OCI-LY3 (cell line): ENCODE measurements at regions not wholly inside any gene's neighbourhood (a gene's known extent, or its start where the extent isn't known, plus 50 kb on each side); places are given as distances from the start of the nearest gene placed in this dataset.

Experiments used
- H2AFZ ChIP-seq: fragments of 200-600, 300-600 bp; shearing (Covaris generic); 2 replicates; pipeline ENCODE4 v1.6.0; 2014; ENCODE audit warnings: antibody characterized with exemption, low read depth, low read length
- H3K27ac ChIP-seq: fragments of 200-600, 300-600 bp; sonication (generic); 2 replicates; pipeline ENCODE4 v1.5.1; 2014; ENCODE audit warnings: mild to moderate bottlenecking, low read length, moderate library complexity, mixed read lengths
- H3K27me3 ChIP-seq: fragments of 200-600, 300-600 bp; sonication (generic); 2 replicates; pipeline ENCODE4 v1.6.1; 2014; ENCODE audit warnings: low read depth, low read length, mixed read lengths
- H3K36me3 ChIP-seq: fragments of 200-600, 300-600 bp; sonication (generic); replicated peaks from 2 replicates; pipeline ENCODE3; 2014; ENCODE audit warnings: low read depth, low read length, mixed read lengths
- H3K4me1 ChIP-seq: fragments of 300-600, 200-600 bp; sonication (generic); 2 replicates; pipeline ENCODE4 v1.6.1; 2014; ENCODE audit warnings: low read length, mixed read lengths
- H3K4me2 ChIP-seq: fragments of 200-600, 300-600 bp; sonication (generic); 2 replicates; pipeline ENCODE4 v1.6.1; 2014; ENCODE audit warnings: low read length, mixed read lengths
- H3K4me3 ChIP-seq: fragments of 300-600, 200-600 bp; sonication (generic); 2 replicates; pipeline ENCODE4 v1.5.1; 2014; ENCODE audit warnings: antibody characterized with exemption, mild to moderate bottlenecking, low read length, moderate library complexity
- H3K79me2 ChIP-seq: fragments of 300-600, 200-600 bp; shearing (Covaris generic); 2 replicates; pipeline ENCODE4 v1.6.1; 2014; ENCODE audit warnings: mild to moderate bottlenecking, low read length, mixed read lengths
- H3K9ac ChIP-seq: fragments of 300-600, 200-600 bp; shearing (Covaris generic); 2 replicates; pipeline ENCODE4 v1.6.0; 2014; ENCODE audit warnings: mild to moderate bottlenecking, low read length, moderate library complexity
- H3K9me3 ChIP-seq: fragments of 200-600, 300-600 bp; shearing (Covaris generic); 2 replicates; pipeline ENCODE4 v1.6.1; 2014; ENCODE audit warnings: low read length, mixed read lengths; ENCODE audit not compliant: insufficient read depth
- H4K20me1 ChIP-seq: fragments of 200-600, 300-600 bp; sonication (generic); 2 replicates; pipeline ENCODE4 v1.6.1; 2016; ENCODE audit warnings: low read length, mixed read lengths; ENCODE audit not compliant: insufficient read depth
- CTCF ChIP-seq: fragments of 200-600, 300-600 bp; sonication (generic); IDR thresholded peaks from 2 replicates; pipeline ENCODE4 v1.5.1; 2014; ENCODE audit warnings: antibody characterized with exemption, low read length, low read depth
- EZH2phosphoT487 ChIP-seq: fragments of 200-600 bp; shearing (Covaris generic); IDR thresholded peaks from 2 replicates; pipeline ENCODE4 v1.6.1; 2018; ENCODE audit warnings: antibody characterized with exemption, mixed run types, low read depth

- Histone ChIP-seq H3K27me3 (no peaks in the 10 kb centered on the region), H3K27ac (no peak overlapping the region), H3K4me2 (no peak overlapping the region), H3K4me1 (no peaks in the 10 kb centered on the region), H3K79me2 (no peaks in the 10 kb centered on the region), H3K4me3 (no peak overlapping the region), H3K9ac (no peak overlapping the region), H2AFZ (no peak overlapping the region), H4K20me1 (no peaks in the 10 kb centered on the region), H3K9me3 (no peaks in the 10 kb centered on the region), H3K36me3 (no peaks in the 10 kb centered on the region)
- TF ChIP-seq EZH2phosphoT487, result no peak
- TF ChIP-seq CTCF, result no peak
Measured at GRCh38 chr3:173342679-173343078, 54.9 kb upstream of the NLGN1 start.

- Histone ChIP-seq H3K9me3 (no peaks in the 10 kb centered on the region), H3K4me1 (no peaks in the 10 kb centered on the region), H3K4me3 (no peak overlapping the region), H2AFZ (no peak overlapping the region), H3K79me2 (no peaks in the 10 kb centered on the region), H3K4me2 (no peak overlapping the region), H3K27ac (no peak overlapping the region), H3K36me3 (no peaks in the 10 kb centered on the region), H4K20me1 (no peaks in the 10 kb centered on the region), H3K27me3 (no peaks in the 10 kb centered on the region), H3K9ac (no peak overlapping the region)
- TF ChIP-seq EZH2phosphoT487, result no peak
- TF ChIP-seq CTCF, result no peak
Measured at GRCh38 chr3:173340626-173341025, 56.9 kb upstream of the NLGN1 start.

- TF ChIP-seq EZH2phosphoT487, result no peak
- no peak for TF ChIP-seq CTCF
- no peak overlapping the region for H2AFZ ChIP-seq
- no peaks in the 10 kb centered on the region for H3K9me3 ChIP-seq
- H3K4me1 ChIP-seq, result no peaks in the 10 kb centered on the region
- no peaks in the 10 kb centered on the region for H4K20me1 ChIP-seq
- no peaks in the 10 kb centered on the region for H3K79me2 ChIP-seq
- no peaks in the 10 kb centered on the region for H3K36me3 ChIP-seq
- no peak overlapping the region for H3K27ac ChIP-seq
- H3K9ac ChIP-seq, result no peak overlapping the region
- H3K4me2 ChIP-seq, result no peak overlapping the region
- no peaks in the 10 kb centered on the region for H3K27me3 ChIP-seq
- no peak overlapping the region for H3K4me3 ChIP-seq
Measured at GRCh38 chr3:173336261-173336660, 61.3 kb upstream of the NLGN1 start.

GRCh38 chr3:173306110-173306509 is 91.4 kb upstream of the NLGN1 start:
- Histone ChIP-seq H3K4me3 (no peak overlapping the region), H3K27ac (no peak overlapping the region), H3K9ac (no peak overlapping the region), H3K4me2 (no peak overlapping the region), H3K27me3 (no peaks in the 10 kb centered on the region), H3K36me3 (no peaks in the 10 kb centered on the region), H3K79me2 (no peaks in the 10 kb centered on the region), H3K9me3 (no peaks in the 10 kb centered on the region), H4K20me1 (no peaks in the 10 kb centered on the region), H2AFZ (no peak overlapping the region; the same call in 1 of the 2 replicates), H3K4me1 (no peaks in the 10 kb centered on the region)
- TF ChIP-seq EZH2phosphoT487, result no peak
- no peak for TF ChIP-seq CTCF
